ENCODE measurements at regions not wholly inside any gene's neighbourhood (a gene's known extent, or its start where the extent isn't known, plus 50 kb on each side); places are given as distances from the start of the nearest gene placed in this dataset.

GRCh38 chr5:118533156-118533555, 455.2 kb downstream of the DTWD2 start:
- no peaks in the 10 kb centered on the region for H3K4me1 ChIP-seq (ENCODE audit: insufficient read depth, low read length)
- H3K4ac ChIP-seq (ENCODE audit: low read depth, low read length), result no peak overlapping the region
- H2BK20ac ChIP-seq (ENCODE audit: low read depth, low read length, poor library complexity, severe bottlenecking), result no peak overlapping the region
- no peak overlapping the region for H3K23ac ChIP-seq (ENCODE audit: insufficient read length, low read depth, low read length)
- no peak overlapping the region for H3K18ac ChIP-seq (ENCODE audit: insufficient read length, low read depth, low read length)
- H3K9me3 ChIP-seq (ENCODE audit: control insufficient read depth, low read depth, low read length), result no peaks in the 10 kb centered on the region
- no peaks in the 10 kb centered on the region; a peak in 1 of 7 replicates for H3K36me3 Mint-ChIP-seq (ENCODE audit: insufficient read depth in 1 of 3, low read depth in 3 of 3)
- H3K4me3 Mint-ChIP-seq, result no peak overlapping the region
- H4K91ac ChIP-seq (ENCODE audit: insufficient read length, low read depth, low read length), result no peak overlapping the region
- H3K4me2 ChIP-seq (ENCODE audit: insufficient read depth, insufficient read length, low read length), result no peak overlapping the region
- H2AFZ ChIP-seq (ENCODE audit: low read length), result no peak overlapping the region
- no peaks in the 10 kb centered on the region for H3K79me2 ChIP-seq (ENCODE audit: insufficient read depth, low read length)
- H3K27ac ChIP-seq (ENCODE audit: insufficient read length, low read depth, low read length), result no peak overlapping the region
- peaks cover 0 to under 1% of the 10 kb centered on the region in 2 experiments; a peak in 2 of 5 replicates for H3K9me3 Mint-ChIP-seq
- H4K5ac ChIP-seq (ENCODE audit: insufficient read length, low read depth, low read length), result no peak overlapping the region
- no peaks in the 10 kb centered on the region for H3K23me2 ChIP-seq (ENCODE audit: insufficient read length, low read depth, low read length, poor library complexity, severe bottlenecking)
- H3T11ph ChIP-seq (ENCODE audit: low read length), result no peak overlapping the region
- no peak overlapping the region for H4K8ac ChIP-seq (replicated peaks; ENCODE audit: insufficient read length, low read depth, low read length)
- no peak for DNase-seq
- no peak for TF ChIP-seq CTCF (conservative IDR thresholded peaks at IDR 0.05)
- H3K56ac ChIP-seq (ENCODE audit: insufficient read length, low read depth, low read length), result no peak overlapping the region
- no peaks in the 10 kb centered on the region for H4K20me1 ChIP-seq (ENCODE audit: control insufficient read depth, insufficient read depth, insufficient read length)
- no peaks in the 10 kb centered on the region; the same call in 1 of the 2 replicates for H3K27me3 Mint-ChIP-seq (ENCODE audit: low read depth)
- H3K4me1 Mint-ChIP-seq, result peaks cover 14 to 15% of the 10 kb centered on the region in 2 experiments
- no peak overlapping the region for H3K27ac Mint-ChIP-seq
- no peaks in the 10 kb centered on the region for H3K27me3 ChIP-seq (ENCODE audit: insufficient read depth, low read length)
- H3K14ac ChIP-seq (ENCODE audit: insufficient read depth, low read length), result no peak overlapping the region
- WGBS (ENCODE audit: extremely low coverage, insufficient read length, low lambda C conversion rate), result no CpG with 5 or more reads among the region's 3 CpGs
- H2BK5ac ChIP-seq (ENCODE audit: insufficient read length, low read length), result no peak overlapping the region
- H3K79me1 ChIP-seq (ENCODE audit: insufficient read depth, low read depth, low read length, poor library complexity, severe bottlenecking), result no peaks in the 10 kb centered on the region
- H2BK120ac ChIP-seq (ENCODE audit: low read depth, low read length, poor library complexity, severe bottlenecking), result no peak overlapping the region
- H2BK15ac ChIP-seq (ENCODE audit: low read depth, low read length), result no peak overlapping the region
- no peak overlapping the region for H2BK12ac ChIP-seq (ENCODE audit: insufficient read length, low read depth, low read length)
- H3K9ac ChIP-seq (ENCODE audit: extremely low read depth, insufficient read length, low read length), result no peak overlapping the region
- H2AK5ac ChIP-seq (ENCODE audit: insufficient read length, low read length), result no peak overlapping the region
